ENCODE measurements at regions not wholly inside any gene's neighbourhood (a gene's known extent, or its start where the extent isn't known, plus 50 kb on each side); places are given as distances from the start of the nearest gene placed in this dataset.

DNA sequence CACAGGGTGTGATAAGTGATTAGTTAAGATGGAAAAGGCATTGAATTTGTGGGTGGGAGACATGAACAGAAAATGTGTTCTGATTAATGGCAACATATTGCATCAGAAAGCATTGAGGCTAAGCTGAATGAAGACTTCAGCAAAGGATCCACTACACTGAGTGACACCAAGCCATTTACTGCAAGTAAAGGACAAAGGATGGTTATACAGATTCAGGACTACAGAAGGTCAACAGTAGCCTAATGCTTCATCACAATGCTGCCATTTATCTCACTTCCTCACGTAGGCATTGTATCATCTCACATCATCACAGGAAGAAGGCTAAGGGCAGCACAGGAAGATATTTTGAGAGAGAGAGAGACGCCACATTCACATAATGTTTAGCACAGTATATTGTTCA, 398.2 kb downstream of the COL12A1 start (continued):
- TF ChIP-seq, protein P1, sequence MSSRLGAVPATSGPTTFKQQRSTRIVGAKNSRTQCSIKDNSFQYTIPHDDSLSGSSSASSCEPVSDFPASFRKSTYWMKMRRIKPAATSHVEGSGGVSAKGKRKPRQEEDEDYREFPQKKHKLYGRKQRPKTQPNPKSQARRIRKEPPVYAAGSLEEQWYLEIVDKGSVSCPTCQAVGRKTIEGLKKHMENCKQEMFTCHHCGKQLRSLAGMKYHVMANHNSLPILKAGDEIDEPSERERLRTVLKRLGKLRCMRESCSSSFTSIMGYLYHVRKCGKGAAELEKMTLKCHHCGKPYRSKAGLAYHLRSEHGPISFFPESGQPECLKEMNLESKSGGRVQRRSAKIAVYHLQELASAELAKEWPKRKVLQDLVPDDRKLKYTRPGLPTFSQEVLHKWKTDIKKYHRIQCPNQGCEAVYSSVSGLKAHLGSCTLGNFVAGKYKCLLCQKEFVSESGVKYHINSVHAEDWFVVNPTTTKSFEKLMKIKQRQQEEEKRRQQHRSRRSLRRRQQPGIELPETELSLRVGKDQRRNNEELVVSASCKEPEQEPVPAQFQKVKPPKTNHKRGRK (tag; IDR thresholded peaks at IDR 0.05): no peak
- no peak for TF ChIP-seq KLF13 (tag; IDR thresholded peaks at IDR 0.05; ENCODE audit: borderline replicate concordance, low read depth)
- no peak for TF ChIP-seq CREB1 (IDR thresholded peaks at IDR 0.05)
- TF ChIP-seq CREB1 (CRISPR knock-in tag; IDR thresholded peaks at IDR 0.05): no peak
- TF ChIP-seq, protein P2, sequence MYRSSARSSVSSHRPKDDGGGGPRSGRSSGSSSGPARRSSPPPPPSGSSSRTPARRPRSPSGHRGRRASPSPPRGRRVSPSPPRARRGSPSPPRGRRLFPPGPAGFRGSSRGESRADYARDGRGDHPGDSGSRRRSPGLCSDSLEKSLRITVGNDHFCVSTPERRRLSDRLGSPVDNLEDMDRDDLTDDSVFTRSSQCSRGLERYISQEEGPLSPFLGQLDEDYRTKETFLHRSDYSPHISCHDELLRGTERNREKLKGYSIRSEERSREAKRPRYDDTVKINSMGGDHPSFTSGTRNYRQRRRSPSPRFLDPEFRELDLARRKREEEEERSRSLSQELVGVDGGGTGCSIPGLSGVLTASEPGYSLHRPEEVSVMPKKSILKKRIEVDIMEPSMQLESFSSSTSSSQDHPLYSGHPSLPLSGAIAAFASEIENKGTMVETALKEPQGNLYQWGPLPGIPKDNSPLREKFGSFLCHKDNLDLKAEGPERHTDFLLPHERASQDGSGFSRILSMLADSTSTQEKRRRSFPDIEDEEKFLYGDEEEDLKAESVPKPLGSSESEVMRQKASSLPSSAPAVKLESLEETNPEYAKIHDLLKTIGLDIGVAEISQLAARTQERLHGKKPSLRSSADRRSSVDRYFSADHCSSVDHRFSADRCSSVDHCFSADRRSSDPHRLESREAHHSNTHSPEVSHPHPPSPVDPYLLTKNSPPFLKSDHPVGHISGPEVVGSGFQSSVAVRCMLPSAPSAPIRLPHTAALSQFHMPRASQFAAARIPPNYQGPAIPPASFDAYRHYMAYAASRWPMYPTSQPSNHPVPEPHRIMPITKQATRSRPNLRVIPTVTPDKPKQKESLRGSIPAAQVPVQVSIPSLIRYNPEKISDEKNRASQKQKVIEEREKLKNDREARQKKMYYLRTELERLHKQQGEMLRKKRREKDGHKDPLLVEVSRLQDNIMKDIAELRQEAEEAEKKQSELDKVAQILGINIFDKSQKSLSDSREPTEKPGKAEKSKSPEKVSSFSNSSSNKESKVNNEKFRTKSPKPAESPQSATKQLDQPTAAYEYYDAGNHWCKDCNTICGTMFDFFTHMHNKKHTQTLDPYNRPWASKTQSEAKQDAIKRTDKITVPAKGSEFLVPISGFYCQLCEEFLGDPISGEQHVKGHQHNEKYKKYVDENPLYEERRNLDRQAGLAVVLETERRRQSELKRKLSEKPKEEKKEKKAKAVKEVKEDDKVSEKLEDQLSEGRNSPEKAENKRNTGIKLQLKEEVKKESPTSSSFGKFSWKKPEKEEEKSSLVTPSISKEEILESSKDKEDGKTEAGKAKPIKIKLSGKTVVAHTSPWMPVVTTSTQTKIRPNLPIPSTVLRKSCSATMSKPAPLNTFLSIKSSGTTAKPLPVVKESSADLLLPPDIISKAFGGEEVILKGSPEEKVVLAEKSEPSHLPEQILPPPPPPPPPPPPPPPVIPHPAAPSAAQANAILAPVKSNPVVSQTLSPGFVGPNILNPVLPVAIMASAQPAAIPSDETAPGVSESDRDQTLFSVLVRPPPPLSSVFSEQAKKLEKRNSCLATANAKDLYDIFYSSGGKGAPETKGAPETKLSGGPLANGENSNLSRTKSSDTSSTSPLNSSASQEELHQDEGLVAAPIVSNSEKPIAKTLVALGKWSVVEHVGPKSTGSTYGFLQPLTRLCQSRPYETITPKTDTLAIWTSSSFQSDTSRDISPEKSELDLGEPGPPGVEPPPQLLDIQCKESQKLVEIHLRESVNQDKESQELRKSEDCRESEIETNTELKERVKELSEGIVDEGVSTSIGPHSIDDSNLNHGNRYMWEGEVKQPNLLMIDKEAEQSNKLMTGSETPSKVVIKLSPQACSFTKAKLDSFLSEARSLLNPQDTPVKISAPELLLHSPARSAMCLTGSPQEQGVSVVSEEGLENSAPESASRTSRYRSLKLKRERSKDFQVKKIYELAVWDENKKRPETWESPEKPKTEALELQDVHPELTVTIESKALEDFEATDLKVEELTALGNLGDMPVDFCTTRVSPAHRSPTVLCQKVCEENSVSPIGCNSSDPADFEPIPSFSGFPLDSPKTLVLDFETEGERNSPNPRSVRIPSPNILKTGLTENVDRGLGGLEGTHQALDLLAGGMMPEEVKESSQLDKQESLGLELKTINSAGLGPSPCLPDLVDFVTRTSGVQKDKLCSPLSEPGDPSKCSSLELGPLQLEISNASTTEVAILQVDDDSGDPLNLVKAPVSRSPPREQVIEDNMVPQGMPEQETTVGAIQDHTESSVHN (IDR thresholded peaks at IDR 0.05; ENCODE audit: borderline replicate concordance in 1 of 2, low read depth in 1 of 2): no peak

Measured in K562 (cell line).